AG09309 (cell line): ENCODE measurements at regions not wholly inside any gene's neighbourhood (a gene's known extent, or its start where the extent isn't known, plus 50 kb on each side); places are given as distances from the start of the nearest gene placed in this dataset.

ENCODE experiments used
- DNase-seq: peaks from one replicate; pipeline ENCODE4 v3.0.0-alpha.2; 2010; ENCODE audit warnings: low read depth
- H3K4me3 ChIP-seq: 2 replicates; pipeline ENCODE4 v1.5.1; 2011; ENCODE audit warnings: mild to moderate bottlenecking, low read depth, low read length, moderate library complexity; ENCODE audit not compliant: control insufficient read depth
- CTCF ChIP-seq: IDR thresholded peaks from 2 replicates; pipeline ENCODE4 v1.5.1; 2011; ENCODE audit warnings: mild to moderate bottlenecking, low read depth, low read length, inconsistent platforms; ENCODE audit not compliant: insufficient read depth, control insufficient read depth; ENCODE audit errors: missing control alignments

GRCh38 chr1:88089961-88090360 is 594.1 kb upstream of the PKN2 start:
- TF ChIP-seq CTCF, result no peak
- no peak for DNase-seq
- no peak overlapping the region for H3K4me3 ChIP-seq

- no peak for TF ChIP-seq CTCF
- no peak for DNase-seq
- no peak overlapping the region for H3K4me3 ChIP-seq
Observed at GRCh38 chr1:88098881-88099280, 585.2 kb upstream of the PKN2 start.

DNA sequence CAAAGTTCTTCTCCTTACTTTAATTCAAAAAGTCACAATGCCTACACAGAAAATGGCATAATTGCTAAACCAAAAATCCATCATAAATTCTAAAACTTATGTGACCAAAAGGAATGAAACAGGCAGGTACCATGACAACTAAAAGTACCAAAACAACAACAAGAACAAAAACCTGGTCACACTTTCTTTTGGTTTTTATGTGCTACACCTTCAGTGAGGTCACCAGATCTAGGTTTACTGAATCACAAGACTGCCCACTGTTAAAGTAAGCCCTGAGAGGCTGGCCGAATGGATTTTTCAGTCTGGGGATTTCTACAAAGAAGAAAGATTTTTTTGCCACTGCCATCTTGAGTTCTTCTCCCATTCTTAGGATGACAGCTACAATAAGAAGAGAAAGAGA is 583.0 kb upstream of the PKN2 start:
- TF ChIP-seq CTCF, result no peak
- DNase-seq, result no peak
- H3K4me3 ChIP-seq, result no peak overlapping the region

DNA sequence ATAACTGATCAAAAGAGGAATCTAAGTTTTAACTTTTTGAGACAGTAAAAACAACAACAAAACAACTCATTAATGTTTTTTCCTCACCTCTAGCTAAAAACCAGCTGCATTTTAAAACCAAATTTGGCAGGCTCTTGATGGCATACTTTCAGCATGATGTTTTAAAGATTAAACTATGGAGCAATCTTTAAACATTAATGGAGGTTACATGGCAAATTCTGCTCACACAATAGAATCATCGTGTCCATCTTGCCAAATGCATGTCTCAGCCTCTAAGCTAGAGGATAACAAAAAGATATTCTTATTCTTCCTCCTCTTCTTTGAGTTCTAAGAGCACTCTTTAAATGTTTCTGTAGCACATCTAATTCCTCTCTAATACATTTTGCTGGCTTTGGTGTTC is 579.8 kb upstream of the PKN2 start:
- DNase-seq, result no peak
- no peak for TF ChIP-seq CTCF
- H3K4me3 ChIP-seq, result no peak overlapping the region

GRCh38 chr1:88104886-88105285 is 579.2 kb upstream of the PKN2 start:
- DNase-seq, result no peak
- TF ChIP-seq CTCF, result no peak
- no peak overlapping the region for H3K4me3 ChIP-seq

- no peak for DNase-seq
- no peak overlapping the region for H3K4me3 ChIP-seq
- no peak for TF ChIP-seq CTCF
Observed at GRCh38 chr1:88111816-88112215, 572.3 kb upstream of the PKN2 start.

DNA sequence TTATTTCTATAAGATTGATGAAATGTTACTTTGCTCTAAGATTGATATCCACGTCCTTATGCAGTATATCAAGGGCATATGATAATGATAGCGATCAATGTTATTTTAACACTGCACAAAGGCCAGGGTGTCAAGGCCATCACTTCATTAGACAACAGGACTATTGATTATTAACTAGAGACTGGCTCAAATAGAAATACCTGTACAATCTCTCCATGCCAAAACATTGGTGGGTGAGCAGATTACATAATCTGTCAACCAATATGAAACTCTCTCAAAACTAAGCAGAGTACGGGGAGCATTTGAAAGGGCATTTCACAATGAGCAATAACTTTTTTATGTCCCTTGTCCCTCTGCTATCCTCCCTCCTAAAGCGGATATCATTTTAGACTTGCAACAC is 566.5 kb upstream of the PKN2 start:
- no peak overlapping the region for H3K4me3 ChIP-seq
- no peak for TF ChIP-seq CTCF
- DNase-seq, result no peak
